ENCODE measurements at regions not wholly inside any gene's neighbourhood (a gene's known extent, or its start where the extent isn't known, plus 50 kb on each side); places are given as distances from the start of the nearest gene placed in this dataset.

DNA sequence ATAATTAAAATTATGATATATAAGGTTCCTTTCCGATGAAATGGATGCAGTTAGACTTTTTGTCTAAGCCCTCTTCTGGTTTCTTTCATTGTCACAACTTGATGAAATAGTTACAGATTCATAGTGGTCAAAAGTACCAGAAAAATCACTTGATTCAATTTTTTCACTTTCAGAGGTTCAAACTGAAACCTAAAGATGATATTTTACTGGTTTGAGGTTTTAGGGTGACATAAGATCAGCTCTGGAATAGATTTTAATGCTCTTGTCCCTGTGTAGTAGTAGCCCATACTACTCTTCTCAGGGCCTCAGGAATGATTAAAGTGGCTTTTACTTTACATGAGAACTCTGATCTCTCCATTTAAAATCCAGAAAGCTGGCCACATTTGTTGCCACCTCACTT, 479.1 kb upstream of the ZNF717 start:
- no peak for TF ChIP-seq CTCF (IDR thresholded peaks at IDR 0.05)
- Histone ChIP-seq H3K36me3 (no peaks in the 10 kb centered on the region), H3K27ac (no peak overlapping the region), H3K27me3 (no peaks in the 10 kb centered on the region), H3K4me1 (no peaks in the 10 kb centered on the region), H3K9me3 (no peaks in the 10 kb centered on the region), H3K9ac (ENCODE audit: low read depth in 2 of 2, low read length in 2 of 2) (no peak overlapping the region), H3K4me3 (no peak overlapping the region)
- no peak for DNase-seq
- intact Hi-C loops (cut with DNase I) = no loop called here

- H3K36me3 ChIP-seq = no peaks in the 10 kb centered on the region
- no peak for DNase-seq
- H3K4me1 ChIP-seq = no peaks in the 10 kb centered on the region
- no peak overlapping the region for H3K27ac ChIP-seq
- no peak overlapping the region for H3K9ac ChIP-seq (ENCODE audit: low read depth in 2 of 2, low read length in 2 of 2)
- TF ChIP-seq CTCF (IDR thresholded peaks at IDR 0.05) = no peak
- H3K4me3 ChIP-seq = no peak overlapping the region
- H3K27me3 ChIP-seq = no peaks in the 10 kb centered on the region
- intact Hi-C loops (cut with DNase I) = no loop called here
- H3K9me3 ChIP-seq = no peaks in the 10 kb centered on the region
Observed at GRCh38 chr3:76264911-76265310, 479.6 kb upstream of the ZNF717 start.

DNA sequence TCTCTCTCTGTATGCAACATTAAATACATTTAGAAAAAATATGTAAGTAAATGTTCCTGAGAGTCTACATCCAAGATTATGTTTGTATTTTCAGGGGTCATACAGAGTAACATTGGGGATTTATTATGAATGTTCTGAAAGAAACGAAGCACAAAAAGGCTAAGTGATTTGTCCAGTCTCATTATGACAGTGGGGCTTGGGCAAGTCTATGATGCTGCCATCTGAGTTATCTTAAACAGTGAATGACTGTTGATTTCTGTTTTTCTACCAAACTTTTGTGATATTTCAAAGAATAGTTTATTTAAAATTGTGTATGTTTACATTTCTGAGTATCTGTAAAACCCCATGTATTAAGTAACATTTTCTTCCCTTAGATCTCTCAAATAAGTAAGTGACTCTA, 481.2 kb upstream of the ZNF717 start:
- TF ChIP-seq CTCF (IDR thresholded peaks at IDR 0.05) = no peak
- H3K4me3 ChIP-seq = no peak overlapping the region
- intact Hi-C loops (cut with DNase I) = no loop called here
- H3K36me3 ChIP-seq = no peaks in the 10 kb centered on the region
- no peak overlapping the region for H3K9ac ChIP-seq (ENCODE audit: low read depth in 2 of 2, low read length in 2 of 2)
- DNase-seq = no peak
- no peaks in the 10 kb centered on the region for H3K9me3 ChIP-seq
- no peaks in the 10 kb centered on the region for H3K27me3 ChIP-seq
- H3K4me1 ChIP-seq = no peaks in the 10 kb centered on the region
- no peak overlapping the region for H3K27ac ChIP-seq

DNA sequence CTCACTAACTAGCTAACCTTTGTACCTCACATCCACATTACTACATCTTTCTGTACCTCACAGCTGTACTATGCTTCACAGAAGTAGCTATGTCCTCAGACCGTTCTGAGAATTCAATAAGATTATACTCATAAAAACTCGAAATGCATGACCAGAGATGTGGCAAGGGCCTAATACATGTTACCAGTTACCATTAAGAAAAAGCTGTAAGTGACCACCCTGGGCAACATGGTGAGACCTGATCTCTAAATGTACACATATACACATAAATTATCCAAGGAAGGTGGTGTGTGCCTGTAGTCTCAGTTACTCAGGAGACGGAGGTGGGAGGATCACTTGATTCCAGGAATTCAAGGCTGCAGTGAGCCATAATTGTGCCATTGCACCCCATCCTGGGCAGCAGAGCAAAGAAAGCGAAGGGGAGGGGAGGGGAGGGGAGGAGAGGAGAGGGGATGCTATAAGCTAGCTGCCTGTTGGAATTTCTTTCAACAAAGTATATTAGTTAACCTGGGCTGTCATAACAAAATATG, 482.6 kb upstream of the ZNF717 start:
- DNase-seq = no peak
- no peaks in the 10 kb centered on the region for H3K36me3 ChIP-seq
- TF ChIP-seq CTCF (IDR thresholded peaks at IDR 0.05) = no peak
- H3K9ac ChIP-seq (ENCODE audit: low read depth in 2 of 2, low read length in 2 of 2) = no peak overlapping the region
- intact Hi-C loops (cut with DNase I) = no loop called here
- no peaks in the 10 kb centered on the region for H3K9me3 ChIP-seq
- H3K4me1 ChIP-seq = no peaks in the 10 kb centered on the region
- H3K27me3 ChIP-seq = no peaks in the 10 kb centered on the region
- H3K4me3 ChIP-seq = no peak overlapping the region
- H3K27ac ChIP-seq = no peak overlapping the region

DNA sequence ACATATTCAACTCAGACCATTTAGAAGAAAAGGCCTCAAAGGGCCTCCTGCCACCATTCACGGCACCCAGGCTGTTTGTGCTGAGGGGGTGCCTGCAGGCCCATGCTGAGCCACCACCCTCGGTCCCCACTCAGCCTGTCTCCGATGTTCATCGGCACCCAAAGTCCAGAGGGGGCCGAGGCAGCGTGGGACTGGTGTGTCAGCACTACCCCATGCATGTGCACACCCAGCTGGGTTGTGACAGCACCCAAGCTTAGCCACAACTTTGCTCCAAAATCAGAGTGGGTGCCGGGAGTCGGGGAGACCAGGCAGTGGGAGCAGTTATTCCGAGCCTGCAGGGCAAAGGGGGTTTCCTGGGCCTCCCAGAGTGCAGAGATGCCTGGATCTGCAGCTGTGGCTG, 508.5 kb upstream of the ZNF717 start:
- intact Hi-C loops (cut with DNase I) = no loop called here
- Histone ChIP-seq H3K4me1 (no peaks in the 10 kb centered on the region), H3K9me3 (no peaks in the 10 kb centered on the region), H3K4me3 (no peak overlapping the region), H3K27ac (no peak overlapping the region), H3K9ac (ENCODE audit: low read depth in 2 of 2, low read length in 2 of 2) (no peak overlapping the region), H3K27me3 (no peaks in the 10 kb centered on the region), H3K36me3 (no peaks in the 10 kb centered on the region)
- TF ChIP-seq CTCF (IDR thresholded peaks at IDR 0.05) = no peak
- no peak for DNase-seq

- no peak for DNase-seq
- no peaks in the 10 kb centered on the region for H3K9me3 ChIP-seq
Observed at GRCh38 chr3:76300746-76301145, 515.4 kb upstream of the ZNF717 start.

More at GRCh38 chr3:76300746-76301145, 515.4 kb upstream of the ZNF717 start:
- H3K4me3 ChIP-seq = no peak overlapping the region
- no peak overlapping the region for H3K27ac ChIP-seq
- TF ChIP-seq CTCF (IDR thresholded peaks at IDR 0.05) = no peak
- H3K9ac ChIP-seq (ENCODE audit: low read depth in 2 of 2, low read length in 2 of 2) = no peak overlapping the region
- no peaks in the 10 kb centered on the region for H3K27me3 ChIP-seq
- H3K36me3 ChIP-seq = no peaks in the 10 kb centered on the region
- intact Hi-C loops (cut with DNase I) = no loop called here
- H3K4me1 ChIP-seq = no peaks in the 10 kb centered on the region

All from colonic mucosa (tissue), 4 donors.